ENCODE measurements at regions not wholly inside any gene's neighbourhood (a gene's known extent, or its start where the extent isn't known, plus 50 kb on each side); places are given as distances from the start of the nearest gene placed in this dataset.

GRCh38 chr13:65112531-65112941 is 2117.6 kb downstream of the PCDH9 start:
- TF ChIP-seq CTCF (IDR thresholded peaks at IDR 0.05) (no peak), ZFX (IDR thresholded peaks at IDR 0.05; ENCODE audit: borderline replicate concordance) (no peak)

Measured in 22Rv1 (cell line).